ENCODE measurements at regions not wholly inside any gene's neighbourhood (a gene's known extent, or its start where the extent isn't known, plus 50 kb on each side); places are given as distances from the start of the nearest gene placed in this dataset.

DNA sequence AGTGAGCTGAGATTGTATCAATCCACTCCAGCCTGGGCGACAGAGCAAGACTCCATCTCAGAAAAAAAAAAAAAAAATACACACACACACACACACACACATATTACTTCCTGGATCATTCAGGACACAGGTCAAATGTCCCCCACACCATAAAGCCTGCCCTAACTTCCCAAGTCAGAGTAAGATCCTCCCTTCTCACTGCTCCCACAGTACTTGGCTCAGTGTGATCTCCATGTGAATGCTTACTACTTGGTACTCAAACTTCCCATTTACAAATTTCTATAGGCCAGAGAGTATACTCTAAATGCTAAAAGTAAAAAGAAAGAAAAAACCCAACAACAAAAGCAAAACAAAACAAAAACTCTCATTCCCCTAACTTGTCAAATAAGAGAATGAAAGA is 386.8 kb downstream of the SLITRK6 start:
- no peak for DNase-seq
- Histone ChIP-seq H3K27me3 (no peaks in the 10 kb centered on the region), H3K36me3 (no peaks in the 10 kb centered on the region), H3K4me1 (no peaks in the 10 kb centered on the region), H3K4me3 (ENCODE audit: low read depth, low read length) (no peak overlapping the region), H3K9me3 (no peaks in the 10 kb centered on the region)
- TF ChIP-seq, protein P1, sequence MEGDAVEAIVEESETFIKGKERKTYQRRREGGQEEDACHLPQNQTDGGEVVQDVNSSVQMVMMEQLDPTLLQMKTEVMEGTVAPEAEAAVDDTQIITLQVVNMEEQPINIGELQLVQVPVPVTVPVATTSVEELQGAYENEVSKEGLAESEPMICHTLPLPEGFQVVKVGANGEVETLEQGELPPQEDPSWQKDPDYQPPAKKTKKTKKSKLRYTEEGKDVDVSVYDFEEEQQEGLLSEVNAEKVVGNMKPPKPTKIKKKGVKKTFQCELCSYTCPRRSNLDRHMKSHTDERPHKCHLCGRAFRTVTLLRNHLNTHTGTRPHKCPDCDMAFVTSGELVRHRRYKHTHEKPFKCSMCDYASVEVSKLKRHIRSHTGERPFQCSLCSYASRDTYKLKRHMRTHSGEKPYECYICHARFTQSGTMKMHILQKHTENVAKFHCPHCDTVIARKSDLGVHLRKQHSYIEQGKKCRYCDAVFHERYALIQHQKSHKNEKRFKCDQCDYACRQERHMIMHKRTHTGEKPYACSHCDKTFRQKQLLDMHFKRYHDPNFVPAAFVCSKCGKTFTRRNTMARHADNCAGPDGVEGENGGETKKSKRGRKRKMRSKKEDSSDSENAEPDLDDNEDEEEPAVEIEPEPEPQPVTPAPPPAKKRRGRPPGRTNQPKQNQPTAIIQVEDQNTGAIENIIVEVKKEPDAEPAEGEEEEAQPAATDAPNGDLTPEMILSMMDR (IDR thresholded peaks at IDR 0.05; ENCODE audit: low read depth, low read length), result no peak

DNA sequence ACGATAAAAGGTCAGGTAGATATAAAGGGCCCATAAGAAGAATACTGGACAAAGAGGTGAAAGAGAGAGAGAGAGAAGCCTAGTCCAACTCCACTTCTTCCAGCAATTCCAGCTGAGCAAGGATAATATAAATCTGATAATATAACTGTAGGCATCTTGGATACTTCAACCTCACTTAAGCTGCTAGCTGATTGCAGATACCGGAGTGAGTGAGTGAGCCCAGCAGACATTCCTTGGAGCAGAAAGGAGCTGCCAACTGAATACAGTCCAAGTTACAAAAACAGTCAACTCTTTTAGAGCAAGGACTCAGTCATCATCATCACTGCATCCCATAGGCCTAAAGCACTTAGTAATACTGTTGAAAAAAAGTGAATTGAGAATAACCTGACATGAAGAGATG is 387.6 kb downstream of the SLITRK6 start:
- no peaks in the 10 kb centered on the region for H3K4me1 ChIP-seq
- no peaks in the 10 kb centered on the region for H3K36me3 ChIP-seq
- DNase-seq, result no peak
- no peak overlapping the region for H3K4me3 ChIP-seq (ENCODE audit: low read depth, low read length)
- no peaks in the 10 kb centered on the region for H3K27me3 ChIP-seq
- H3K9me3 ChIP-seq, result no peaks in the 10 kb centered on the region
- TF ChIP-seq, protein P1 (IDR thresholded peaks at IDR 0.05; ENCODE audit: low read depth, low read length), result no peak

DNA sequence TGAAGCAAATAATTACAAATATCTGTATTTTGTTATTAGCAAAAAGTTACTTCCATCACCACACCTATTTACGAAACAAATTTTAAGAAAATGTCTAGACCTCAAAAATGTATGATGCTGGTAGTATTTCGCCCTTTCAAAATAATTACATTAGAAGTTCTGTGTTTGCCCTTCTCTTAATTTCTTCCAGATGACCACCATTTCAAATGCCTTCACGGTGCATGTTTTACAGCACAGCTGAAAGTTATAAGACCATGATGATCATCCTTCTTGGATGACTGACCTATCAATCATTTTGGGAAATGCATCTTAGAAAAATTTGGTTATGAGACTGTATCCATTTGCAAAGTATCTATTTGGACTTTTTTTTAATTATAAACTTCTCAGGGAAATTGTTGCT is 390.8 kb downstream of the SLITRK6 start:
- no peaks in the 10 kb centered on the region for H3K9me3 ChIP-seq
- no peaks in the 10 kb centered on the region for H3K4me1 ChIP-seq
- H3K27me3 ChIP-seq, result no peaks in the 10 kb centered on the region
- no peak for DNase-seq
- TF ChIP-seq, protein P1 (IDR thresholded peaks at IDR 0.05; ENCODE audit: low read depth, low read length), result no peak
- H3K4me3 ChIP-seq (ENCODE audit: low read depth, low read length), result no peak overlapping the region
- H3K36me3 ChIP-seq, result no peaks in the 10 kb centered on the region

DNA sequence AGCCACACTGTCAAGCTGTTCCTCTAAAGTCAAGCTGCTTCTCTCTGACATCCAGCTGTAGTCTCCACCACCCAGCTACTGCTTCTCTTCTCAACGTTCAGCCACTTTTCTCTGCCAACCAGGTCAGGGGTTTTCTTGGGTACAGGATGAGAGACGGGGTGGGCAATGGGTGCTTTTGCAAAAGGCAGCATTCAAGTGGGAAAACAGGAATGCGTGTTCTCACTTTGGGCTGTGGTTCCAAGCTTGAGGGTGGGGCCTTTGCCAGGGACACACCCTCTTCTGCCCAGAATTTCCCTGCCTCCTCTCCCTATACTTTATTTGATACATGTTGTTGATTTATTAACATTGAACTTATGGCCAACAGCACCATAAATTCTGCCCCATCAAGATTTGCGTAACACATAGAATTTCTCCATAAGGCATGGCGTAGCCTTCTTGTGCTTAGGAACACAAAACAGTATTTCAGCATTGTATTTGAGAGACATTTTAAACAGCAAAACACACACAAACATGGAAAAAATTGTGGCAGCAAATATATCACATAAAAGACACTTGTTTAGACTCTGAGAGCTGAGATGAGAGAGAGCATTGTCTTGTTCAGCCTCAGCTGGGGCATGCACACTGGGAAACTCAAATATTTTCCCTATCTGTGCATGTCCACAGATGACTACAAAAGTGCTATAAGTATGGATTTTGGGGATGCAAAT is 392.8 kb downstream of the SLITRK6 start:
- Histone ChIP-seq H3K27me3 (no peaks in the 10 kb centered on the region), H3K4me3 (ENCODE audit: low read depth, low read length) (no peak overlapping the region), H3K9me3 (no peaks in the 10 kb centered on the region), H3K36me3 (no peaks in the 10 kb centered on the region), H3K4me1 (no peaks in the 10 kb centered on the region)
- TF ChIP-seq, protein P1 (IDR thresholded peaks at IDR 0.05; ENCODE audit: low read depth, low read length), result no peak
- DNase-seq, result no peak

DNA sequence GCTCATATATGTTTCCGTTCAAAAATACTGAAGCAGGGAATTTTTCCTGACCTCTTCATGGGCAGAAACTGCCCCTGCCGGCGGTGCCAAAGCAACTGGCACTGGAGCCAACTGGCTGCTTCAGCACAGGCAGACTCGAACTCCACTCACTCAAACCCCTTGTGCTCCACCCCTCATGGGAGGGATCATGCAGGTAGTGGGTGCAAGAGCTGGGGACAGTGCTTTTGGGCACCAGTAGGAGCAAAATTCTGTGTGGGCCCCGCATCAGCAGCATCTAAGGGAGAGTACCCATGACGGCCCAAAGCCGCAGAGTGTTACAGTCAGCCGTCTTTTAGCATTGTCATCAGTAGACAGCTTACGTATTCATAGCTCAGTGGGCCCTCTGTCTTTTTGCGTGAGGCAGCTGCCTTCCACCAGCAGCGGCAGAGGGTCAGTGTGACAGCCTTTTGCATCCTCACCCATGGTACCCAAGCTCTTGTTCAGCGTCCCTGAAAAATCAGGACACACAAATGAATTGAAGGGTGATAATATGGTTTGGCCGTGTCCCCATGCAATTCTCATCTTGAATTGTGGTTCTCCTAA is 393.8 kb downstream of the SLITRK6 start:
- Histone ChIP-seq H3K4me1 (no peaks in the 10 kb centered on the region; the same call in 1 of the 2 replicates), H3K36me3 (no peaks in the 10 kb centered on the region), H3K9me3 (no peaks in the 10 kb centered on the region), H3K27me3 (no peaks in the 10 kb centered on the region), H3K4me3 (ENCODE audit: low read depth, low read length) (no peak overlapping the region)
- TF ChIP-seq, protein P1 (IDR thresholded peaks at IDR 0.05; ENCODE audit: low read depth, low read length), result no peak
- no peak for DNase-seq

DNA sequence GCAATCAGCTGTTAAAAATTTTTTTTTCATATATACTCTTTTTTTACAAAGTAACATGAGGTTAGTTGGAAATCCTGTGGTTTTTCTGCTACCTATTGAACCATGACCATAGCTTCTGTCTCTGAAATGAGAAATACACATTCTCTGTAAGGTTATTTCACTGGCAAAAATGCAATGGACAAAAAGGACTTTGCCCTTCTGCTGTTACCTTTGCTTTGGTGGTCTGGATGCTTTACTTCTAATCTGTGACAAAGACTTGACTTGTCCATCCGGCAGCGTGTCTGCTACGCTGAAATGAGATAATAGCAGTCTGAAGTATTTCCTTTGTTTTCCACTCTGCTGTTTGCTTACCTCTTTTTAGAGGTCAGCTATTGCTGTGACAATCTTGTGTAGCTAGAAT is 412.8 kb downstream of the SLITRK6 start:
- Histone ChIP-seq H3K36me3 (no peaks in the 10 kb centered on the region), H3K4me1 (no peaks in the 10 kb centered on the region; the same call in 1 of the 2 replicates), H3K4me3 (ENCODE audit: low read depth, low read length) (peak overlapping the region; percentile 9), H3K27me3 (no peaks in the 10 kb centered on the region), H3K9me3 (no peaks in the 10 kb centered on the region)
- TF ChIP-seq, protein P1 (IDR thresholded peaks at IDR 0.05; ENCODE audit: low read depth, low read length), result no peak
- peak; percentile 23 for DNase-seq

Measured in BE2C (cell line).